Testis (tissue), 2 donors: ENCODE measurements at regions not wholly inside any gene's neighbourhood (a gene's known extent, or its start where the extent isn't known, plus 50 kb on each side); places are given as distances from the start of the nearest gene placed in this dataset.

ENCODE experiments used
- DNase-seq: peaks from one replicate; pipeline ENCODE4 v3.0.0-alpha.2; 2019
- H3K27ac ChIP-seq, 2 donors: fragments of 200-600 bp; sonication (generic); one replicate each; pipeline ENCODE4 v1.5.1; 2019
- H3K27me3 ChIP-seq: fragments of 200-600 bp; sonication (generic); one replicate; pipeline ENCODE4 v1.5.1; 2019
- H3K36me3 ChIP-seq: fragments of 200-600 bp; sonication (generic); one replicate; pipeline ENCODE4 v1.5.1; 2017; ENCODE audit warnings: low read depth; ENCODE audit errors: missing control alignments
- H3K4me1 ChIP-seq: fragments of 200-600 bp; sonication (generic); one replicate; pipeline ENCODE4 v1.5.1; 2019
- H3K4me3 ChIP-seq, 2 donors: fragments of 200-600 bp; sonication (generic); one replicate each; pipeline ENCODE4 v1.5.1; 2017 to 2019
- H3K9me3 ChIP-seq: fragments of 200-600 bp; sonication (generic); one replicate; pipeline ENCODE4 v1.5.1; 2017
- POLR2A ChIP-seq: fragments of 450-650 bp; IDR thresholded peaks from one replicate; pipeline ENCODE4 v1.6.1; 2017; ENCODE audit warnings: antibody characterized with exemption, mild to moderate bottlenecking, moderate library complexity
- WGBS, 2 donors: methylation state at CpG; one replicate each; pipeline ENCODE4 v1.1.5; 2018; 5-methylcytosine and 5-hydroxymethylcytosine counted together
- intact Hi-C: fragments of 100-400 bp; cut with DNase I; formaldehyde crosslinking; loops from one replicate; pipeline ENCODE4 v1.15.1; 2023; ENCODE audit warnings: low total_unique reads
- TF ChIP-seq, protein P1 (sequence below), 3 experiments: fragments of 450-650 bp in 2 of 3; fragments of 200-600 bp in 1 of 3; sonication (generic) in 1 of 3; IDR thresholded peaks; one replicate each; pipeline ENCODE4 v1.5.1; 2016 to 2019; ENCODE audit warnings: antibody characterized with exemption in 3 of 3, mild to moderate bottlenecking in 2 of 3, moderate library complexity in 1 of 3

DNA sequence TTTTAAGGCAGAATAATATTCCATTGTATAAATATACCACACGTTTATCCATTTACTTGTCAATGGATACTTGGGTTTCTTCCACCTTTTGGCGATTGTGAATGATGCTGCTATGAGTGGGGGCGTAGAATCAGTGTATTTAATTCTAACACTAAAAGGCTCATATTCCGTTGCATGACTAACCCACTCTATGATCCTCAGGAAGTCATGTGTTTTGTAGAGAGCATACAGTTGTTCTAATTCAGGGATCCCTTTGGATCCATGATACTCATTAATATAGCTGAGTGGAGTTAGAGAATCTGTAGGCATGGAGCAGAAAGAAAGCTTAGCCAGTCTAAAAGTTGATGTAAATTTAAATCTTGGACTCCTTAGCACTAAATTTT, 74.2 kb upstream of the TMEM170B start:
- Histone ChIP-seq H3K27me3 (no peaks in the 10 kb centered on the region), H3K36me3 (no peaks in the 10 kb centered on the region), H3K4me1 (no peaks in the 10 kb centered on the region), H3K9me3 (no peaks in the 10 kb centered on the region), H3K27ac (no peak overlapping the region), H3K4me3 (no peak overlapping the region)
- 94 to 96% methylated on average over 4 of the region's 4 CpGs for WGBS, 2 donors
- DNase-seq = no peak
- intact Hi-C loops = no loop called here
- TF ChIP-seq, protein P1, sequence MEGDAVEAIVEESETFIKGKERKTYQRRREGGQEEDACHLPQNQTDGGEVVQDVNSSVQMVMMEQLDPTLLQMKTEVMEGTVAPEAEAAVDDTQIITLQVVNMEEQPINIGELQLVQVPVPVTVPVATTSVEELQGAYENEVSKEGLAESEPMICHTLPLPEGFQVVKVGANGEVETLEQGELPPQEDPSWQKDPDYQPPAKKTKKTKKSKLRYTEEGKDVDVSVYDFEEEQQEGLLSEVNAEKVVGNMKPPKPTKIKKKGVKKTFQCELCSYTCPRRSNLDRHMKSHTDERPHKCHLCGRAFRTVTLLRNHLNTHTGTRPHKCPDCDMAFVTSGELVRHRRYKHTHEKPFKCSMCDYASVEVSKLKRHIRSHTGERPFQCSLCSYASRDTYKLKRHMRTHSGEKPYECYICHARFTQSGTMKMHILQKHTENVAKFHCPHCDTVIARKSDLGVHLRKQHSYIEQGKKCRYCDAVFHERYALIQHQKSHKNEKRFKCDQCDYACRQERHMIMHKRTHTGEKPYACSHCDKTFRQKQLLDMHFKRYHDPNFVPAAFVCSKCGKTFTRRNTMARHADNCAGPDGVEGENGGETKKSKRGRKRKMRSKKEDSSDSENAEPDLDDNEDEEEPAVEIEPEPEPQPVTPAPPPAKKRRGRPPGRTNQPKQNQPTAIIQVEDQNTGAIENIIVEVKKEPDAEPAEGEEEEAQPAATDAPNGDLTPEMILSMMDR (IDR thresholded peaks at IDR 0.05) = no peak
- TF ChIP-seq POLR2A = no peak

DNA sequence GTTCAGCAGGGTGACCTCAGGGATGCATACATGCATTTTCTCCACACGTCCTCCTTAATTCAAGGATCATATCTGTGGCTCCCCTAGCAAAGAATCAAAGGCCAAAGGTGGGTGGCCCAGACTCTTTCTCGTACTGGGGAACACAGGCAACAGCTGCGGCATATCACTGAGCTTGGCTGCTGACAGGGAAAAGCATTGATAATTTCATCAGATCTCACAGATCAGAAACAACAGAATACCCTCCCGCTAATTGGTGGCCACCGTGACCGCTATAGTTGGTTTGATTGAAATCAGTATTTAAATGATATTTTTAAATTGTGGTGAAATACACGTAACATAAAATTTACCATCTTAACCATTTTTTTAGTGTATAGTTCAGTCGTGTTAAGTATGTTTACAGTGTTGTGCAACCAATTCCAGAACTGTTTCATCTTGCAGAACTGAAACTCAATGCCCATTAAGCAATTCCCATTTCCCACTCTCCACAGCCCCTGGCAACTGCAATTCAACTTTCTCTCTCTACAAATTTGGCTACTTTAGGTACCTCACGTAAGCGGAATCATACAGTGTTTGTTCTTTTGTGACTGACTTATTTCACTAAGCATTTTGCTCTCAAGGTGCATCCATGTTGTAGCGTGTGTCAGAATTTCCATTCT, 74.7 kb upstream of the TMEM170B start:
- intact Hi-C loops = no loop called here
- H3K36me3 ChIP-seq = no peaks in the 10 kb centered on the region
- H3K4me3 ChIP-seq = no peak overlapping the region
- no peaks in the 10 kb centered on the region for H3K27me3 ChIP-seq
- WGBS, 2 donors = 81 to 83% methylated on average over 11 of the region's 11 CpGs
- no peak overlapping the region for H3K27ac ChIP-seq
- DNase-seq = no peak
- no peaks in the 10 kb centered on the region for H3K9me3 ChIP-seq
- no peak for TF ChIP-seq POLR2A
- TF ChIP-seq, protein P1 (IDR thresholded peaks at IDR 0.05) = no peak
- H3K4me1 ChIP-seq = no peaks in the 10 kb centered on the region

DNA sequence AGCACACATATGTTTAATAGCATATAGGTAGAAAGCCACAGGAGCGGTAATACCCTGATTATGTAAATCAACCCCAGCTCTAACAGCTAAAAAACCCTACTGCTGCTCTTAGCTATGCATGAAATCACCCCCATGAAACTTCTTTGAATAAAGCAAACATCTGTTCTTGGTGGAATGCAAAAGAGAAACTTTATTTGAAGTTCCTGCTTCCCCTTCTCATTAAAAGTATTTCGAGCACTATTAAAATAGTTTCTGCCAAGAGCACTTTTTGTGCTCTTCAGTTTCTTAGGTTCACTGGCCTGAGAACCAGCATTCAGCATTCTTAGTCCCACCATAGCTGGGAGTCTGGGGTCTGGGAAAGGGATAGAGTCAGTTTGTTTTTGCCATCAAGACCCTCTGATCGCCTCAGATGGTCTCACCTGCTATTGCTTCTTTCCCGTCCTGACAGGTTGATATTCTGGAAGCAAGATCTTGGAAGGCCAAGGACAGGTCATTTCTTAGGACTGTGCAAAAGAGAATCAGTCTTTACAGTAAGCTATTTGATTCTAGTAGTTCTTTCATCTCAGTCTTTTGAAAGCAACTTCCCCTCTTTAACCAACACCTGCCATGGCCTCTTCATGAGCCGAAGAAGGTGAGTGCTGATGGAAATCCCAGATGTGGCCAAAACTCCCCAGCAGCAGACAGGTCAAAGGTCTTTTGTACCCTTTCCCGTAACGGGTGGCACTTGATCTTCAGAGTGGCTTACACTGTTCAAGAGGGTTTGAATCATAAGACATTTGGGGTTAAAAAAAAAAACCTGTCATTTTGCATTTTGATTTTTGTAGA, 76.5 kb upstream of the TMEM170B start:
- no peak for DNase-seq

DNA sequence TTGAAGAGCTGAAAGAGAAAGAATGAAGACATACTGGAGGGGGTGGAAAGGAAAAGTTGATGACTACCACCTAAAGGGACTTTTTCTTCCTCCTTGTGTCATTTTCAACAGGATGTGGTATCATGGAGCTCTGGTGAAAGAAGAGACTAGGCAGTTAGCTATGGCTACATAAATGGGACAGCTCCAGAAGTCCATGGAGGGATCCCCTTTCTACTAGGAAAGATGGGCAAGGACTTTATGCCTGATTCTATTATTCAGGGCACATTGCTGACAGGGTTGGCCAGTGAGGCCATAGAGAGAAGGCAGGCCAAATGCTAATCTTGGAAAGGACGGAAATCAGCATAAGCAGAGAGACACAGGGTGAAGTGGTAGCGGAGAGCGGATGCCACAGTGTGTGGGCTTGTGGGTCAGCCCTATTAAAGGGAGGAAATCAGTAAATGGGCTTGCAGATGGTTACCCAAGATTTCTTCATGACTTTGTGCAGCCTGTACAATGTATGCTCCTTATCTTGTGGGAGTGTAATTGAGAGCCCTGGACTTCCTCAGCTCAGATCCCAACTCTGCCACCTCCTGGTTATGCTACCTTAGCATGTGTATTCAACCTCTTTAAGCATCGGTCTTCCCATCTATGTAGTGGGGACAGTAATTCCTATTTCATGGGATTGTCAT, 77.4 kb upstream of the TMEM170B start:
- Histone ChIP-seq H3K4me1 (no peaks in the 10 kb centered on the region), H3K9me3 (no peaks in the 10 kb centered on the region), H3K4me3 (no peak overlapping the region), H3K27me3 (no peaks in the 10 kb centered on the region), H3K27ac (peak overlapping the region in 1 of 2 donors; percentile 24), H3K36me3 (no peaks in the 10 kb centered on the region)
- peak; percentile 43 for DNase-seq
- WGBS, 2 donors = 77 to 81% methylated on average over 4 of the region's 4 CpGs
- TF ChIP-seq POLR2A = no peak
- TF ChIP-seq, protein P1 (IDR thresholded peaks at IDR 0.05) = peak in 1 of 3 experiments; percentile 9
- intact Hi-C loops = no loop called here

More for the DNA sequence above, 76.5 kb upstream of the TMEM170B start:
- TF ChIP-seq, protein P1 (IDR thresholded peaks at IDR 0.05) = no peak
- TF ChIP-seq POLR2A = no peak
- Histone ChIP-seq H3K4me3 (no peak overlapping the region), H3K4me1 (no peaks in the 10 kb centered on the region), H3K27me3 (no peaks in the 10 kb centered on the region), H3K9me3 (no peaks in the 10 kb centered on the region), H3K36me3 (no peaks in the 10 kb centered on the region), H3K27ac (no peak overlapping the region)
- WGBS, 2 donors = 79 to 81% methylated on average over 7 of the region's 7 CpGs
- intact Hi-C loops = no loop called here
